GM18519 (cell line): ENCODE measurements at regions not wholly inside any gene's neighbourhood (a gene's known extent, or its start where the extent isn't known, plus 50 kb on each side); places are given as distances from the start of the nearest gene placed in this dataset.
A peak's percentile ranks its signal among the peaks of the same experiment; 100 is the strongest.

ENCODE experiments used
- ATAC-seq: cut with Tn5 transposase; IDR thresholded peaks from one replicate; pipeline ENCODE4 v1.9.1; 2021; ENCODE audit warnings: mild to moderate bottlenecking, moderate library complexity; ENCODE audit not compliant: unreplicated experiment, low FRiP score

GRCh38 chr20:9923648-9924047 lies 84.8 kb upstream of the PAK5 start:
- no peak for ATAC-seq

- no peak for ATAC-seq
These were observed 82.0 kb upstream of the PAK5 start for GRCh38 chr20:9920866-9921265.

- ATAC-seq, result peak; percentile 67
These were observed 80.6 kb upstream of the PAK5 start for GRCh38 chr20:9919271-9920014.

GRCh38 chr20:9918348-9918747 lies 79.5 kb upstream of the PAK5 start:
- ATAC-seq, result no peak

- ATAC-seq, result no peak
These were observed 77.9 kb upstream of the PAK5 start for GRCh38 chr20:9916761-9917160.

- no peak for ATAC-seq
These were observed 74.1 kb upstream of the PAK5 start for GRCh38 chr20:9912858-9913434.

- no peak for ATAC-seq
These were observed 73.4 kb upstream of the PAK5 start for GRCh38 chr20:9912290-9912689.

GRCh38 chr20:9911519-9911918 lies 72.6 kb upstream of the PAK5 start:
- no peak for ATAC-seq

GRCh38 chr20:9909167-9909566 lies 70.3 kb upstream of the PAK5 start:
- no peak for ATAC-seq

GRCh38 chr20:9903048-9903655 lies 64.3 kb upstream of the PAK5 start:
- ATAC-seq, result no peak

- ATAC-seq, result peak; percentile 54
These were observed 50.5 kb upstream of the PAK5 start for GRCh38 chr20:9889270-9889981.
